Fibroblast of the aortic adventitia (primary cell): ENCODE measurements at regions not wholly inside any gene's neighbourhood (a gene's known extent, or its start where the extent isn't known, plus 50 kb on each side); places are given as distances from the start of the nearest gene placed in this dataset.
"Not testable (repeated sequence)": the region's sequence is repeated elsewhere in the genome, so short reads cannot be mapped to it uniquely, and the experiment has no call there.

Experiments
- DNase-seq: peaks from one replicate; pipeline ENCODE4 v3.0.0-alpha.2; 2010; ENCODE audit warnings: low read depth
- H3K4me3 ChIP-seq: 2 replicates; pipeline ENCODE4 v1.5.1; 2011; ENCODE audit warnings: low read depth, mild to moderate bottlenecking, control low read depth, low read length, moderate library complexity
- CTCF ChIP-seq: IDR thresholded peaks from 2 replicates; pipeline ENCODE4 v1.5.1; 2011; ENCODE audit warnings: mild to moderate bottlenecking, low read length, control low read depth, inconsistent platforms; ENCODE audit not compliant: insufficient read depth

GRCh38 chr18:14975431-14975830 lies 227.5 kb downstream of the ANKRD30B start:
- TF ChIP-seq CTCF = no peak
- H3K4me3 ChIP-seq = no peak overlapping the region
- DNase-seq = no peak

GRCh38 chr18:14976736-14977430 lies 228.9 kb downstream of the ANKRD30B start:
- no peak overlapping the region for H3K4me3 ChIP-seq
- peak; percentile 47 for TF ChIP-seq CTCF
- peak; percentile 49 for DNase-seq

- no peak for DNase-seq
- no peak overlapping the region for H3K4me3 ChIP-seq
- TF ChIP-seq CTCF = no peak
Observed at GRCh38 chr18:14978191-14978590, 230.2 kb downstream of the ANKRD30B start.

GRCh38 chr18:14978962-14979535 lies 231.1 kb downstream of the ANKRD30B start:
- peak; percentile 61 for DNase-seq
- H3K4me3 ChIP-seq = no peak overlapping the region
- TF ChIP-seq CTCF = peak; percentile 58

GRCh38 chr18:14979875-14980274 lies 231.9 kb downstream of the ANKRD30B start:
- no peak for DNase-seq
- no peak for TF ChIP-seq CTCF
- no peak overlapping the region for H3K4me3 ChIP-seq

- not testable (repeated sequence) for DNase-seq
Observed at GRCh38 chr18:14984531-14984930, 236.6 kb downstream of the ANKRD30B start.

GRCh38 chr18:14985291-14986013 lies 237.5 kb downstream of the ANKRD30B start:
- peak; percentile 80 for DNase-seq
- H3K4me3 ChIP-seq = not testable (repeated sequence)

More at GRCh38 chr18:14984531-14984930, 236.6 kb downstream of the ANKRD30B start:
- H3K4me3 ChIP-seq = not testable (repeated sequence)

- not testable (repeated sequence) for H3K4me3 ChIP-seq, DNase-seq
Observed at GRCh38 chr18:14987377-14987776, 239.4 kb downstream of the ANKRD30B start.

- not testable (repeated sequence) for H3K4me3 ChIP-seq, DNase-seq
Observed at GRCh38 chr18:14987960-14988710, 240.2 kb downstream of the ANKRD30B start.

- DNase-seq, H3K4me3 ChIP-seq: not testable (repeated sequence)
Observed at GRCh38 chr18:14989569-14989968, 241.6 kb downstream of the ANKRD30B start.

- not testable (repeated sequence) for DNase-seq, H3K4me3 ChIP-seq
Observed at GRCh38 chr18:14991934-14992445, 244.0 kb downstream of the ANKRD30B start.
